ENCODE measurements at regions not wholly inside any gene's neighbourhood (a gene's known extent, or its start where the extent isn't known, plus 50 kb on each side); places are given as distances from the start of the nearest gene placed in this dataset.

- BruUV-seq (replicated peaks), result no TSS peak
- 80% methylated on average over 1 of the region's 5 CpGs; no CpG with 5 or more reads in 1 of the 2 experiments for WGBS, 2 experiments (ENCODE audit: extremely low coverage in 2 of 2, insufficient read length in 1 of 2)
- no peak for ATAC-seq (ENCODE audit: low read depth)
Observed at GRCh38 chr15:93212578-93212977, 123.6 kb upstream of the RGMA start.

More at GRCh38 chr15:93212578-93212977, 123.6 kb upstream of the RGMA start:
- no peak overlapping the region for H3K4me2 ChIP-seq (ENCODE audit: low read depth, low read length)
- no peak overlapping the region for H4K91ac ChIP-seq (ENCODE audit: insufficient read depth, low read depth, low read length)
- no peak overlapping the region for H3K4ac ChIP-seq (ENCODE audit: low read depth, low read length)
- H3K9me3 ChIP-seq (ENCODE audit: control insufficient read depth, insufficient read depth, low read length), result peaks cover 31% of the 10 kb centered on the region
- no peaks in the 10 kb centered on the region for H3K4me1 ChIP-seq (ENCODE audit: control insufficient read depth, insufficient read depth, low read length)
- in situ Hi-C loops (cut with MboI; ENCODE audit: low sequenced_read_pairs) (no loop called here), dilution Hi-C loops (cut with HindIII; ENCODE audit: low sequenced_read_pairs, unreplicated experiment) (no loop called here), intact Hi-C loops (cut with micrococcal nuclease) (no loop called here)
- H2BK5ac ChIP-seq (ENCODE audit: low read depth, low read length, poor library complexity, severe bottlenecking), result no peak overlapping the region
- no peaks in the 10 kb centered on the region for H3K9me1 ChIP-seq (ENCODE audit: insufficient read depth, low read length)
- H4K5ac ChIP-seq (ENCODE audit: low read depth, low read length), result no peak overlapping the region
- POLR2A ChIA-PET (ENCODE audit: unreplicated experiment), result no interaction called here
- no peak overlapping the region for H2AK9ac ChIP-seq (replicated peaks; ENCODE audit: low read depth, low read length, poor library complexity)
- H3K36me3 ChIP-seq (ENCODE audit: control insufficient read depth, insufficient read depth, low read length), result no peaks in the 10 kb centered on the region
- H3K27ac ChIP-seq (ENCODE audit: insufficient read depth, low read length), result no peak overlapping the region
- H2AK5ac ChIP-seq (ENCODE audit: low read depth, low read length), result no peak overlapping the region
- H3K56ac ChIP-seq (ENCODE audit: extremely low read depth, insufficient read depth, low read length), result no peak overlapping the region
- H2AFZ ChIP-seq (replicated peaks; ENCODE audit: low read length, poor library complexity), result no peak overlapping the region
- H3K18ac ChIP-seq (ENCODE audit: low read depth, low read length), result no peak overlapping the region
- H3K23ac ChIP-seq (ENCODE audit: low read depth, low read length), result no peak overlapping the region
- H3K27me3 ChIP-seq (ENCODE audit: control insufficient read depth, insufficient read depth, low read length), result no peaks in the 10 kb centered on the region
- H3K79me1 ChIP-seq (ENCODE audit: low read depth in 1 of 2, low read length in 2 of 2), result no peaks in the 10 kb centered on the region
- TF ChIP-seq FOS (IDR thresholded peaks at IDR 0.05; ENCODE audit: low read depth, low read length) (no peak), ELK1 (IDR thresholded peaks at IDR 0.05; ENCODE audit: borderline replicate concordance, low read depth, low read length) (no peak), RAD21 (IDR thresholded peaks at IDR 0.05; ENCODE audit: low read length) (no peak), MAFK (IDR thresholded peaks at IDR 0.05; ENCODE audit: low read depth, low read length) (no peak), MXI1 (IDR thresholded peaks at IDR 0.05; ENCODE audit: borderline replicate concordance, low read depth, low read length) (no peak), RCOR1 (IDR thresholded peaks at IDR 0.05; ENCODE audit: insufficient replicate concordance, low read length) (no peak), CTCF (conservative IDR thresholded peaks at IDR 0.05; ENCODE audit: low read depth, low read length) (no peak), NFE2L2 (IDR thresholded peaks at IDR 0.05; ENCODE audit: low read depth, low read length) (no peak), RFX5 (IDR thresholded peaks at IDR 0.05; ENCODE audit: low read depth, low read length) (no peak), CEBPB (IDR thresholded peaks at IDR 0.05; ENCODE audit: low read depth, low read length) (no peak), CHD1 (IDR thresholded peaks at IDR 0.05; ENCODE audit: low read depth, low read length) (no peak), SMC3 (IDR thresholded peaks at IDR 0.05; ENCODE audit: low read depth, low read length) (no peak), BHLHE40 (IDR thresholded peaks at IDR 0.05; ENCODE audit: low read depth, low read length) (no peak), MAZ (IDR thresholded peaks at IDR 0.05; ENCODE audit: borderline replicate concordance, low read depth, low read length) (no peak)
- H2BK20ac ChIP-seq (ENCODE audit: low read depth, low read length), result no peak overlapping the region
- no peak for DNase-seq
- H3K4me3 ChIP-seq (ENCODE audit: insufficient read depth, low read depth, low read length), result no peak overlapping the region
- CTCF ChIA-PET, result no interaction called here
- H3K14ac ChIP-seq (replicated peaks; ENCODE audit: low read depth, low read length), result no peak overlapping the region
- no peak overlapping the region for H2BK120ac ChIP-seq (ENCODE audit: low read depth, low read length)
- no peak overlapping the region for H3K9ac ChIP-seq (ENCODE audit: low read depth, low read length)
- no peak overlapping the region for H2BK15ac ChIP-seq (ENCODE audit: low read depth, low read length)
- H4K8ac ChIP-seq (ENCODE audit: low read depth in 2 of 2, low read length in 2 of 2), result no peak overlapping the region
- H4K20me1 ChIP-seq (ENCODE audit: insufficient read depth, low read length), result no peaks in the 10 kb centered on the region
